Cardiac fibroblast (primary cell): ENCODE measurements at regions not wholly inside any gene's neighbourhood (a gene's known extent, or its start where the extent isn't known, plus 50 kb on each side); places are given as distances from the start of the nearest gene placed in this dataset.

ENCODE experiments used
- DNase-seq, 2 donors: peaks; one replicate each; pipeline versions ENCODE4 v3.0.0 to v3.0.0-alpha.2; 2010; ENCODE audit warnings: low read depth in 2 of 2
- H3K4me3 ChIP-seq, 2 donors: replicated peaks in 1 of 2; 1 replicate in 1 of 2; 2 replicates in 1 of 2; pipeline ENCODE4 v1.5.1; 2011; ENCODE audit warnings: low read depth in 2 of 2, low read length in 2 of 2, mild to moderate bottlenecking in 2 of 2, moderate library complexity in 1 of 2
- CTCF ChIP-seq: IDR thresholded peaks from one replicate; pipeline ENCODE4 v1.5.1; 2011; ENCODE audit warnings: low read depth, mild to moderate bottlenecking, low read length, inconsistent platforms

- DNase-seq = peak in 1 of 2 donors; percentile 14
- TF ChIP-seq CTCF = no peak
- no peak overlapping the region for H3K4me3 ChIP-seq
Observed at GRCh38 chr6:44661221-44662008, 273.9 kb downstream of the CDC5L start.

GRCh38 chr6:44662461-44663121 lies 275.1 kb downstream of the CDC5L start:
- no peak for TF ChIP-seq CTCF
- DNase-seq = peak; percentile 78 to 80
- H3K4me3 ChIP-seq = no peak overlapping the region

GRCh38 chr6:44663860-44664634 lies 276.5 kb downstream of the CDC5L start:
- no peak for DNase-seq
- no peak overlapping the region for H3K4me3 ChIP-seq
- TF ChIP-seq CTCF = no peak

GRCh38 chr6:44664716-44665115 lies 277.2 kb downstream of the CDC5L start:
- no peak for TF ChIP-seq CTCF
- H3K4me3 ChIP-seq = no peak overlapping the region
- peak in 1 of 2 donors; percentile 30 for DNase-seq

GRCh38 chr6:44665143-44665542 lies 277.6 kb downstream of the CDC5L start:
- no peak overlapping the region for H3K4me3 ChIP-seq
- DNase-seq = no peak
- TF ChIP-seq CTCF = no peak

GRCh38 chr6:44665683-44666082 lies 278.2 kb downstream of the CDC5L start:
- TF ChIP-seq CTCF = no peak
- no peak overlapping the region for H3K4me3 ChIP-seq
- DNase-seq = peak in 1 of 2 donors; percentile 21
